Activated CD4-positive, alpha-beta T cell treated with anti-CD3 and anti-CD28 coated beads, Interleukin-2, Interleukin-6, amounts not matched to agents 100 ng/mL and 50 ng/mL, durations not matched to agents 16 hours and 8 hours (primary cell): ENCODE measurements at regions not wholly inside any gene's neighbourhood (a gene's known extent, or its start where the extent isn't known, plus 50 kb on each side); places are given as distances from the start of the nearest gene placed in this dataset.

Experiments used
- DNase-seq: peaks from one replicate; pipeline ENCODE4 v3.0.0-alpha.2; 2020

DNA sequence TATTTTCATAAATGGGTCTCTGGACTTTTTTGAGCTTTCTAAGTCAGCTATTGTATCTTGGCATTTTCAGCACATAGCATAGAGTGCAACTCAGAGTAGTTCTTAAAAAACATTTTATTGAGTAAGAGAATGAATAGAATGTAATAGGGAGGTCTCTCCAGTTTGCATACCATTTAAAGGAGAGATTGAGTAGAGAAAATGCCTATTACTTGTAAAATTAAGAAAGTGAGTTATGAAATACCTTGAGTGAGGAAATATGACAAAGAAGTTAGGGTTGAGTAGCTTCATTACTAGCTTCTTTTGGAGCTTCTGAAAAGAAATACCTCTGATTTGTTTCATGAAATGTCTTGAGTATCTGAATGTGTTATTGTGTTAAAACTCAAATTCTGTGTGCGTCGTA is 140.0 kb downstream of the AASDHPPT start:
- DNase-seq: no peak

DNA sequence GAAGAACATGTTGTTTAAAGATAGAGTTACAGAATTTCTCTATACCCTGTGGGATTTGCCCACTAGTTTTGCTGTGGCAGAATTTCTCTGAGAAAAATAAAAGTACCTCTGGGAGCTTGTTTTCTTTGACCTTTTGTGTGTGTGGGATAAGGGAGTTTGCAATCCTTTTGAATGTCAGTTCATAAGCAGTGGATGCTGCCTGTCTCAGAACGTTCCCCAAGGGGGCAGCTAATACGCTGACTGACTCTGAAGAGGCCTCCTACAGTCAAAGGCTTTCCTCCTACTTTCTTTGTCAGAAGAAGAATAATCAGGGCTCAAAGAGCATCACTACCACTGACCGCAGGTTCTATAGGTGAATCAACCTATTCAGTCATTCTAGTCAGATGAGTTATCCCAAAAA is 140.6 kb downstream of the AASDHPPT start:
- DNase-seq: no peak

GRCh38 chr11:106222626-106223025 is 145.2 kb downstream of the AASDHPPT start:
- DNase-seq: no peak

GRCh38 chr11:106224172-106224571 is 146.7 kb downstream of the AASDHPPT start:
- DNase-seq: no peak

DNA sequence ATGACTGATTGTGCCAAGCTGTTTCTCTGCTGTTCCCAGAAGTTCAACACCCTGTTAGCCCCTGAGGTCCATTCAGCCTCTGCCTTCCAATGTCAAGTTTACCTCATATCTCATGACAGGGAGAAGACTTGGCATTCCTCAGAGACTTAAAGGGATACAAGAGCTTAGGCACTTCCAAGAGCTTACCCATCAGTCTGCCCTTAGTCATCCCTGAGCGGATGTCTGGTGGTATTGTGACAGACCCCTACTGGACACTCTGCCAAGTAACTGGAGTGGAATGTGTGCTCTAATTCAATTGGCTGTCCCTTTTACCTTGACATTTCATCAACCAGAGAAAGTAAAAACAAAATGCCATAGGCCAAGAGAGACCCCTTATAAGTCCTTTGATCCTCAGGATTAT is 151.5 kb downstream of the AASDHPPT start:
- no peak for DNase-seq

GRCh38 chr11:106231591-106231990 is 154.1 kb downstream of the AASDHPPT start:
- no peak for DNase-seq

DNA sequence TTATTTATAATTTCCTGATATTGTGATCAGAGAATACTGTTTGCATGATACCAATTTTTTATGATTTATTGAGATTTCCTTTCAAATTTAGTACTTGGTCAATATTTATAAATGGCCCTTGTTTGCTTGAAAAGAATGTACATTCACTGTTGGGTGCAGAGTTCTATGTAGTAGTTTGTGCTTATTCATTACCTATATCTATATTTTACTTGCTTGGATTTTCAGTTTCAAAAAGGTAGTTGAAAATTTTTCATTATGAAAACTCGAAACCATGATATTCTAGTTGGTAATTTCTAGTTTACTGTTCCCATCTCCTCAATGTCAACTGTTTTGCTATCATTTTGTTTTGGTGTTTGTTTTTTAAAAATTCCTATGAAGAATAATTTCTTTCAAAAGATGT is 155.7 kb downstream of the AASDHPPT start:
- no peak for DNase-seq

GRCh38 chr11:106234794-106235193 is 157.3 kb downstream of the AASDHPPT start:
- DNase-seq: no peak

DNA sequence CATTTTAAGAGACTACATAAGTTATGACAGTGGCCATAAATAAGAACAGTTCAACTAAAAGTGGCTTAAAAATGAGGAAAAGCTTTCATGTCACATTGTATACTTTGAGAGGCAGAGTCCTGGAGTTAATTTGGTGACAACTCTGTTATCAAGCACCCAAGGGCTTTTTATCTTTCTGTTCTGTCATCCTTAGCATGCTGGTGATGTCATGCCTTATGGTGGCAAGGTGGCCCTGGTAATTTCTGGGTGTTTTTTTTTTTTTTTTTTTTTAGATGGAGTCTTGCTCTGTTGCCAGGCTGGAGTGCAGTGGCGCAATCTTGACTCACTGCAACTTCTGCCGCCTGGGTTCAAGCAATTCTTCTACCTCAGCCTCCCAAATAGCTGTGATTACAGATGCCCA is 158.8 kb downstream of the AASDHPPT start:
- DNase-seq: no peak

DNA sequence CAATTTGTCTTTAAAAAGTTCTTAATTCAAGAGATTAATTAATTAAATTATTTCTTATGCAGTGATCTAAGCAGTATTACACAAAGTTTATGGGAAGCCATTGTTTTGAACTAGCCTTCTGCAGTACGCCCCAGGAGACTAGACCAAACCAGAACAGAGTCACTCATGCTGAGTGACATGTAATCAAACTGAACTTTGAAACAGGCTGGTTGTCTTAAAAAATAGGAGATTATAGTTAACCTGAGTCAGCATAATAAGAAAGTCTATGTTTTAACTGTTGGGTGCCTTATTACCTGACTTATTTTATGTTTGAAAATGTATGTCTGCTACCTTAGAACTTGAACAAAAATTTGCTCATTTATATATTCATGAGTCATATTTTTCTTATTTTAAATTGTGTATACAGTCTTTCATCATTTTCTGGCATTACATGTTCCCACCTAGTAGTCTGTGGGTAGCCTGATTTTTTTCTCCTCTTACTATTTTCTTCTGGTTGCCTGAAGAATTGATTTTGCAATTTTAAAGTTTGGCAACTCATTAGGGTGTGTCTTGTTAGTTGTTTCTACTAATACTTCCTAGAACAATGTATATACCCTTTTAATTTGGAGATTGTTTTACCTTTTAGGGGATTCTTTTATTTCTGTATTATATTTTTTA is 161.4 kb downstream of the AASDHPPT start:
- no peak for DNase-seq

DNA sequence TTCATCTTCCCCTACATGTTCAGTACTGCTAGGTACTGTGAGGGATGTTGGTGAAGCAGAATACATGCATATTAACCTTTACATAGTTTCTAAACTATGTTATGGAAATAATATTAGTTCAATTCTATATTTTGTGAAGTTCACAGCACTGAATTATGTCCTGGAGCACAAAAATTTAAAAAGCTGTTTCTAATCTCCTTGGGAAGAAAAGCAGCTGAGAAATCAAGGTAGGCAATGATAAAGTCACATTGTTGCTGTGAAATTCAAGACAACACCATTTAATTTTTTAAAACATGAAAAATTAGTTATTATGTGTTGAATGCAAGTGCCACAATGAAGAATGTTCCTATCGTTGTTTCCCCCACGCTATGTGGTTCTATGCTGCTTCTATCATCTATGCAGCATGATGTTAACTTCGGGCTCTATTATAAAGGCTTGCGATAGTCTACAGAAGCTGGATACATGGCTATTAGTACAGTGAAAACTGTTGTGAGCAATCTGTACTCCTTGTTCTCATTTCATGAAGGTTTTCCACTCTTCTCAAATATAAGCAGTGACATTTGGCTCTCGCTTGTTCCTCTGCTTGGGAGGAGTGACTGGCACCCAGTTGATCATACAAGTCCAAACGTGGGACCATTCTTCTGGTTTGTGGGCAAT is 164.3 kb downstream of the AASDHPPT start:
- no peak for DNase-seq

DNA sequence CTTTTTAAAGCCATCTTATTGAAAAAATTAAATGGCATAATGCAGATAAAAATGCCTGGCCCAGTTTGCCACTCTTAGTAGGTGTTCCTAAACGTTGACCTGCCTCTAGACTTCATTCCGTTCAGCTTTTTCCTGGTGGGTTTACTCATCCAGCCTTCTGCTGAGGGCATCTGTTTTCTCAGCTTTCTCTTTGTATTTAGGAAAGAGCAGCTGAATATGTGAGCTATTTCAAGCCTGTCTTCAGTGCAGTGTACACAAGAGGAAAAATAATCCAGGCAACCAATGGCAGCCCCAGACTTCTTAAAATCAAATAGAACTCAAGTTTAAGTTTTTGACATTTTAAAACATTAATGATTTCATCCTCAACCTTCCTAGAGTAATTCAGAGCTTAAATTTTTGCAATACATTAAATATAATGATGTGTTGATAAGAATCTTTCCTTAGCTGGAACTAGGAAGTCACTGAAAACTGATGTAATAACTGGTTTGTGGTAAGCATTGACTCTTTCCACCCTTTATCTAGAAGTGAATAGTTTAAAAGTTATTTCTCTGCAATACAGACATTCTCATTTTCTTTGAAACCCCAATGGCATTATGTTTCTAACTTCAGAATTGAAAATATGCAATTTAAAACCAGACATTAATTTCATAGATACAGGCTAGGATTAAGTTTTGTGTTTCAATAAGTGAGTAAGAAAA is 165.4 kb downstream of the AASDHPPT start:
- no peak for DNase-seq

DNA sequence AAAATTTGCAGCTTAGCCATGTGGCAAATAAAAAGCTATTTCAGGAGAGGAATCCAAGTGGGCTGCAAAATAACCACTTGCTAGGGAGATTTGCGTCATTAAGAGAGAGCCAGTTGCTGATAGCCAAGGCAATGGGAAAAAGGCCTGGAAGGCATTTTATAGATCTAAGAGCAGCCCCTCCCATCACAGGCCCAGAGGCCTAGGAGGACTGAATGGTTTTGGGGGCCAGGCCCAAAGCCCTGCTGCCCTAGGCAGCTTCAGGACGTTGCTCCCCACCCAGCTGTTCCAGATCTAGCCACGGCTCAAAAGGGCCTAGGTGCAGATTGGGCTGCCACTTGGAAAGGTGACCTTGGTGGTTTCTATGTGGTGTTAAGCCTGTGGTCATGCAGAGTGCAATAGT is 169.0 kb downstream of the AASDHPPT start:
- no peak for DNase-seq

GRCh38 chr11:106249617-106250239 is 172.3 kb downstream of the AASDHPPT start:
- no peak for DNase-seq

DNA sequence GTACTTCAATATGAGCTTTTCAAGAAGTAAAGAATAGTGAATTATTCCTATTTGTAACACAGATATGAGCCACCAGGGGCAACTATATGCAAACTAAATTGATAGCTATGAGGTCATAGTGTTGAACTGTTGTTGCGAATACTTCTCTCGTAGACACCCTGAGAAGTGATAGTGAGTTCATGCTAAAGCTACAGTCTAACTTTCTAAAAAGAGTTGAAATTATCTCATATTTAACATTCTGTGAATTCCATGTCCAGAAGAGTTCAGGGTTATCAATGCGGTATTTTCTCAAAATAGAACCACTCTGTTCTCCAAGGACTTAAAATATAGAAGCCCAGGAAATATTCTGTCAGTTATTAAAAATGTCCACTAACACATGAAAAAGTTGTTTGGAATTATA is 185.4 kb downstream of the AASDHPPT start:
- DNase-seq: no peak

- no peak for DNase-seq
These were observed 186.1 kb downstream of the AASDHPPT start for GRCh38 chr11:106263527-106263926.

- DNase-seq: no peak
These were observed 193.6 kb downstream of the AASDHPPT start for GRCh38 chr11:106271086-106271485.

DNA sequence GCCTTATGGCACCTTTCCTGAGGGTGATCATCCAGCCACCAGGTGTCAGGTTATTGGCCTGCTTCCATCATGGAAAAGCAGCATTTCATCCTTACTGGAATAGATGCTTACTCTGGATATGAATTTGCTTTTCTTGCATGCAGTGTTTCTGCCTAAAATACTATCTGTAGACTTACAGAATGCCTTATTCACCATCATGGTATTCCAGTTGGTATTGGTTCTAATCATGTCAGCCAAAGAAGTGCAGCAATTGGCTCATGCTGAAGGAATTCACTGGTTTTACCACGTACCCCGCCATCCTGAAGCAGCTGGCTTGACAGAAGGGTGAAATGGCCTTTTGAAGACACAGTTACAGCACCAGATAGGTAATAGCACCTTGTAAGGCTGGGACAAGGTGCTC is 194.2 kb downstream of the AASDHPPT start:
- DNase-seq: no peak

DNA sequence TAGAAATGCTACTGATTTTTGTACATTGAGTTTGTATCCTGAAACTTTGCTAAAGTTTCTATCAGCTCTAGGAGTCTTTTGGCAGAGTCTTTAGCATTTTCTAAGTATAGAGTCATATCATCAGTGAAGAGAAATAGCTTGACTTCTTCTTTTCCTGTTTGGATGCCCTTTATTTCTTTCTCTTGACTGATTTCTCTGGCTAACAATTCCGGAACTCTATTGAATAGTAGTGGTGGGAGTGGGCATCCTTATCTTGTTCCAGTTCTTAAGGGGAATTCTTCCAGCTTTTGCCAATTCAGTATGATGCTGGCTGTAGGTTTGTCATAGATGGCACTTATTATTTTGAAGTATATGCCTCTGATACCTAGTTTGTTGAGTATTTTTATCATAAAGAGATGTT is 197.7 kb downstream of the AASDHPPT start:
- DNase-seq: no peak

GRCh38 chr11:106276126-106276525 is 198.7 kb downstream of the AASDHPPT start:
- no peak for DNase-seq

DNA sequence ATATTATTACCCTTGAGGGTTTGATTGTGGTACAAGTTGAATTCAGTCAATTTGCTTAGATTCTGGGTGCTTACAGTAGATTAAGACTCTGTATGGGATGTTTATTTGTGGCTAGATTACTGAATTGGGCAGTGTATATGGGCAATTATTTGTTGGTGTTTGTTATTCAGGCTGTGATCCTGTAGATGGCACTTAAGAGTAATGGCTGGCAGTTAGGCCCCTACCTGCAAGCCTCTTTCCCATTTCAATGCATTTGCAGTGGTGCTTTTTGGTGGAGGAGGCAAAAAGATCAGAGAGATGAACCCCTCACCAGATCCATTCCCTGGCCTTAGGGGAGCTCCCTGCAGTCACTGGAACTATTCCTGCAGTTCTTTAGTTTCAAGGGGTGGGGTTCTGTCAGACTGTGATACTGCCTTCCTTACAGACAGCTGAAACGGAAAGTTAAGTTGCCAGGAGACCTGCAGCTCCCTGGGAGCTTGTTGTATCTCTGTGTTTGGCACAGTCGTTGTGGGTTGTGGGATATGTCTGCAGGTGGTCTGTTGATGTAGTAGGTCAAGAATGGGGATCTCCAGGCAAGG is 199.5 kb downstream of the AASDHPPT start:
- DNase-seq: no peak

- no peak for DNase-seq
These were observed 200.0 kb downstream of the AASDHPPT start for GRCh38 chr11:106277484-106277883.

GRCh38 chr11:106278391-106278790 is 200.9 kb downstream of the AASDHPPT start:
- DNase-seq: no peak

GRCh38 chr11:106280036-106280435 is 202.6 kb downstream of the AASDHPPT start:
- DNase-seq: no peak
